SJCRH30 (cell line): ENCODE measurements at regions not wholly inside any gene's neighbourhood (a gene's known extent, or its start where the extent isn't known, plus 50 kb on each side); places are given as distances from the start of the nearest gene placed in this dataset.

Source experiments
- DNase-seq, 2 experiments: peaks; one replicate each; pipeline ENCODE4 v3.0.0-alpha.2; 2015 to 2020
- H3K27ac ChIP-seq: fragments of 250-450 bp; sonication (Bioruptor Pico); 2 replicates; pipeline ENCODE4 v1.5.1; 2020; ENCODE audit warnings: mild to moderate bottlenecking, moderate library complexity
- H3K27me3 ChIP-seq: fragments of 250-450 bp; sonication (Bioruptor Pico); 2 replicates; pipeline ENCODE4 v1.5.1; 2020; ENCODE audit warnings: mild to moderate bottlenecking, moderate library complexity
- H3K36me3 ChIP-seq: fragments of 250-450 bp; sonication (Bioruptor Pico); 2 replicates; pipeline ENCODE4 v1.5.1; 2020; ENCODE audit warnings: mild to moderate bottlenecking, moderate library complexity
- H3K4me1 ChIP-seq: fragments of 250-450 bp; sonication (Bioruptor Pico); 2 replicates; pipeline ENCODE4 v1.5.1; 2020; ENCODE audit warnings: mild to moderate bottlenecking, moderate library complexity
- H3K4me3 ChIP-seq: fragments of 250-450 bp; sonication (Bioruptor Pico); 2 replicates; pipeline ENCODE4 v1.5.1; 2020; ENCODE audit warnings: mild to moderate bottlenecking, moderate library complexity
- H3K9me3 ChIP-seq: fragments of 250-450 bp; sonication (Bioruptor Pico); replicated peaks from 2 replicates; pipeline ENCODE4 v1.5.1; 2020; ENCODE audit warnings: mild to moderate bottlenecking, moderate library complexity

- H3K4me1 ChIP-seq = peaks cover 9% of the 10 kb centered on the region
- no peak overlapping the region for H3K27ac ChIP-seq
- no peak for DNase-seq
- H3K27me3 ChIP-seq = peaks cover 14% of the 10 kb centered on the region; the same call in 1 of the 2 replicates
- H3K9me3 ChIP-seq = no peaks in the 10 kb centered on the region
- H3K4me3 ChIP-seq = no peak overlapping the region
- H3K36me3 ChIP-seq = no peaks in the 10 kb centered on the region
These were observed 154.4 kb upstream of the COL5A1 start for GRCh38 chr9:134487066-134487710.

- no peaks in the 10 kb centered on the region for H3K9me3 ChIP-seq
- no peak for DNase-seq
- H3K4me1 ChIP-seq = peaks cover 9% of the 10 kb centered on the region
- H3K4me3 ChIP-seq = no peak overlapping the region
- H3K27me3 ChIP-seq = peaks cover 14% of the 10 kb centered on the region; the same call in 1 of the 2 replicates
- no peak overlapping the region for H3K27ac ChIP-seq
- H3K36me3 ChIP-seq = no peaks in the 10 kb centered on the region
These were observed 153.0 kb upstream of the COL5A1 start for GRCh38 chr9:134488331-134489280.

- no peaks in the 10 kb centered on the region for H3K36me3 ChIP-seq
- H3K9me3 ChIP-seq = no peaks in the 10 kb centered on the region
- H3K4me1 ChIP-seq = peaks cover 9% of the 10 kb centered on the region
- DNase-seq = no peak
- no peak overlapping the region for H3K4me3 ChIP-seq
- no peak overlapping the region for H3K27ac ChIP-seq
- peaks cover 14% of the 10 kb centered on the region; the same call in 1 of the 2 replicates for H3K27me3 ChIP-seq
These were observed 151.8 kb upstream of the COL5A1 start for GRCh38 chr9:134489621-134490408.

- no peaks in the 10 kb centered on the region for H3K9me3 ChIP-seq
- H3K27ac ChIP-seq = no peak overlapping the region
- no peak overlapping the region for H3K4me3 ChIP-seq
- no peaks in the 10 kb centered on the region for H3K36me3 ChIP-seq
- peaks cover 14% of the 10 kb centered on the region; the same call in 1 of the 2 replicates for H3K27me3 ChIP-seq
- DNase-seq = no peak
- peaks cover 9% of the 10 kb centered on the region for H3K4me1 ChIP-seq
These were observed 151.2 kb upstream of the COL5A1 start for GRCh38 chr9:134490446-134490845.

- H3K27ac ChIP-seq = no peak overlapping the region
- H3K4me1 ChIP-seq = peaks cover 9% of the 10 kb centered on the region
- no peaks in the 10 kb centered on the region for H3K9me3 ChIP-seq
- no peak overlapping the region for H3K4me3 ChIP-seq
- no peaks in the 10 kb centered on the region for H3K36me3 ChIP-seq
- H3K27me3 ChIP-seq = peaks cover 6% of the 10 kb centered on the region; the same call in 1 of the 2 replicates
- DNase-seq = peak in 1 of 2 experiments; percentile 47
These were observed 150.3 kb upstream of the COL5A1 start for GRCh38 chr9:134491196-134491835.

GRCh38 chr9:134491856-134492255 lies 149.7 kb upstream of the COL5A1 start:
- Histone ChIP-seq H3K27ac (no peak overlapping the region), H3K27me3 (peaks cover under 1% of the 10 kb centered on the region; the same call in 1 of the 2 replicates), H3K4me1 (peaks cover 9% of the 10 kb centered on the region), H3K9me3 (no peaks in the 10 kb centered on the region), H3K4me3 (no peak overlapping the region), H3K36me3 (no peaks in the 10 kb centered on the region)
- no peak for DNase-seq

GRCh38 chr9:134492281-134492691 lies 149.3 kb upstream of the COL5A1 start:
- Histone ChIP-seq H3K36me3 (no peaks in the 10 kb centered on the region), H3K4me1 (peaks cover 9% of the 10 kb centered on the region), H3K4me3 (no peak overlapping the region), H3K27me3 (no peaks in the 10 kb centered on the region; the same call in 1 of the 2 replicates), H3K27ac (no peak overlapping the region), H3K9me3 (no peaks in the 10 kb centered on the region)
- DNase-seq = peak in 1 of 2 experiments; percentile 34

GRCh38 chr9:134492721-134493460 lies 148.7 kb upstream of the COL5A1 start:
- H3K4me1 ChIP-seq = peaks cover 9% of the 10 kb centered on the region
- H3K36me3 ChIP-seq = no peaks in the 10 kb centered on the region
- H3K27ac ChIP-seq = no peak overlapping the region
- H3K27me3 ChIP-seq = no peaks in the 10 kb centered on the region; the same call in 1 of the 2 replicates
- H3K9me3 ChIP-seq = no peaks in the 10 kb centered on the region
- H3K4me3 ChIP-seq = no peak overlapping the region
- peak; percentile 42 to 57 for DNase-seq

- H3K4me3 ChIP-seq = no peak overlapping the region
- no peaks in the 10 kb centered on the region; the same call in 1 of the 2 replicates for H3K27me3 ChIP-seq
- no peaks in the 10 kb centered on the region for H3K36me3 ChIP-seq
- no peaks in the 10 kb centered on the region for H3K9me3 ChIP-seq
- no peak for DNase-seq
- H3K4me1 ChIP-seq = peaks cover 9% of the 10 kb centered on the region
- H3K27ac ChIP-seq = no peak overlapping the region
These were observed 147.9 kb upstream of the COL5A1 start for GRCh38 chr9:134493461-134494272.

GRCh38 chr9:134494273-134494815 lies 147.3 kb upstream of the COL5A1 start:
- no peak overlapping the region for H3K27ac ChIP-seq
- no peaks in the 10 kb centered on the region for H3K36me3 ChIP-seq
- H3K4me3 ChIP-seq = no peak overlapping the region
- DNase-seq = no peak
- H3K27me3 ChIP-seq = no peaks in the 10 kb centered on the region; the same call in 1 of the 2 replicates
- peaks cover 9% of the 10 kb centered on the region for H3K4me1 ChIP-seq
- no peaks in the 10 kb centered on the region for H3K9me3 ChIP-seq

- H3K27ac ChIP-seq = no peak overlapping the region
- H3K4me1 ChIP-seq = peaks cover 9% of the 10 kb centered on the region
- H3K4me3 ChIP-seq = no peak overlapping the region
- no peak for DNase-seq
- H3K36me3 ChIP-seq = no peaks in the 10 kb centered on the region
- no peaks in the 10 kb centered on the region for H3K9me3 ChIP-seq
- no peaks in the 10 kb centered on the region; the same call in 1 of the 2 replicates for H3K27me3 ChIP-seq
These were observed 146.7 kb upstream of the COL5A1 start for GRCh38 chr9:134494905-134495304.

GRCh38 chr9:134495881-134496412 lies 145.7 kb upstream of the COL5A1 start:
- no peaks in the 10 kb centered on the region for H3K9me3 ChIP-seq
- DNase-seq = no peak
- no peaks in the 10 kb centered on the region for H3K36me3 ChIP-seq
- H3K4me1 ChIP-seq = peaks cover 9% of the 10 kb centered on the region
- H3K4me3 ChIP-seq = no peak overlapping the region
- H3K27me3 ChIP-seq = no peaks in the 10 kb centered on the region
- H3K27ac ChIP-seq = no peak overlapping the region
